DOHH2 (cell line): ENCODE measurements at regions not wholly inside any gene's neighbourhood (a gene's known extent, or its start where the extent isn't known, plus 50 kb on each side); places are given as distances from the start of the nearest gene placed in this dataset.

Experiments
- EZH2phosphoT487 ChIP-seq: fragments of 200-600 bp; sonication (generic); IDR thresholded peaks from 2 replicates; pipeline ENCODE4 v1.6.1; 2017; ENCODE audit warnings: borderline replicate concordance, mild to moderate bottlenecking, antibody characterized with exemption, low read length, moderate library complexity, mixed read lengths
- TF ChIP-seq, protein P1 (sequence below): fragments of 200-600 bp; sonication (generic); IDR thresholded peaks from one replicate; pipeline ENCODE4 v1.5.1; 2014; ENCODE audit warnings: antibody characterized with exemption, mild to moderate bottlenecking, low read depth, low read length; ENCODE audit not compliant: poor library complexity, severe bottlenecking

GRCh38 chr14:29355846-29356245, 571.8 kb downstream of the PRKD1 start:
- TF ChIP-seq, protein P1, sequence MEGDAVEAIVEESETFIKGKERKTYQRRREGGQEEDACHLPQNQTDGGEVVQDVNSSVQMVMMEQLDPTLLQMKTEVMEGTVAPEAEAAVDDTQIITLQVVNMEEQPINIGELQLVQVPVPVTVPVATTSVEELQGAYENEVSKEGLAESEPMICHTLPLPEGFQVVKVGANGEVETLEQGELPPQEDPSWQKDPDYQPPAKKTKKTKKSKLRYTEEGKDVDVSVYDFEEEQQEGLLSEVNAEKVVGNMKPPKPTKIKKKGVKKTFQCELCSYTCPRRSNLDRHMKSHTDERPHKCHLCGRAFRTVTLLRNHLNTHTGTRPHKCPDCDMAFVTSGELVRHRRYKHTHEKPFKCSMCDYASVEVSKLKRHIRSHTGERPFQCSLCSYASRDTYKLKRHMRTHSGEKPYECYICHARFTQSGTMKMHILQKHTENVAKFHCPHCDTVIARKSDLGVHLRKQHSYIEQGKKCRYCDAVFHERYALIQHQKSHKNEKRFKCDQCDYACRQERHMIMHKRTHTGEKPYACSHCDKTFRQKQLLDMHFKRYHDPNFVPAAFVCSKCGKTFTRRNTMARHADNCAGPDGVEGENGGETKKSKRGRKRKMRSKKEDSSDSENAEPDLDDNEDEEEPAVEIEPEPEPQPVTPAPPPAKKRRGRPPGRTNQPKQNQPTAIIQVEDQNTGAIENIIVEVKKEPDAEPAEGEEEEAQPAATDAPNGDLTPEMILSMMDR = no peak
- TF ChIP-seq EZH2phosphoT487 = no peak
